H9 (cell line): ENCODE measurements at regions not wholly inside any gene's neighbourhood (a gene's known extent, or its start where the extent isn't known, plus 50 kb on each side); places are given as distances from the start of the nearest gene placed in this dataset.

Experiments used
- DNase-seq: peaks from one replicate; pipeline ENCODE4 v3.0.0-alpha.2; 2017
- H2AFZ ChIP-seq: one replicate; pipeline ENCODE4 v1.6.1; 2013; ENCODE audit warnings: mild to moderate bottlenecking, low read length, control low read depth, moderate library complexity
- H2AK5ac ChIP-seq: 2 replicates; pipeline ENCODE4 v1.6.1; 2013; ENCODE audit warnings: low read length, control low read depth, mixed read lengths; ENCODE audit not compliant: insufficient read length
- H2BK120ac ChIP-seq: one replicate; pipeline ENCODE4 v1.6.1; 2013; ENCODE audit warnings: low read depth, mild to moderate bottlenecking, low read length, control low read depth, inconsistent platforms; ENCODE audit not compliant: poor library complexity, severe bottlenecking
- H2BK12ac ChIP-seq: 2 replicates; pipeline ENCODE4 v1.6.1; 2013; ENCODE audit warnings: low read length, control low read depth, mixed read lengths, low read depth; ENCODE audit not compliant: insufficient read length
- H2BK15ac ChIP-seq: 2 replicates; pipeline ENCODE4 v1.6.1; 2013; ENCODE audit warnings: low read depth, low read length, control low read depth
- H2BK20ac ChIP-seq: one replicate; pipeline ENCODE4 v1.6.1; 2013; ENCODE audit warnings: low read depth, mild to moderate bottlenecking, low read length, control low read depth, inconsistent platforms; ENCODE audit not compliant: poor library complexity, severe bottlenecking
- H2BK5ac ChIP-seq: 2 replicates; pipeline ENCODE4 v1.6.1; 2013; ENCODE audit warnings: low read length, control low read depth, mixed read lengths; ENCODE audit not compliant: insufficient read length
- H3K14ac ChIP-seq: 2 replicates; pipeline ENCODE4 v1.6.1; 2013; ENCODE audit warnings: low read length, control low read depth; ENCODE audit not compliant: insufficient read depth
- H3K18ac ChIP-seq: 2 replicates; pipeline ENCODE4 v1.6.1; 2013; ENCODE audit warnings: low read depth, mild to moderate bottlenecking, mixed read lengths, low read length, control low read depth; ENCODE audit not compliant: insufficient read length
- H3K23ac ChIP-seq: 2 replicates; pipeline ENCODE4 v1.6.1; 2013; ENCODE audit warnings: low read length, control low read depth, mixed read lengths, low read depth; ENCODE audit not compliant: insufficient read length
- H3K23me2 ChIP-seq: 2 replicates; pipeline ENCODE4 v1.6.1; 2013; ENCODE audit warnings: low read depth, mild to moderate bottlenecking, mixed read lengths, low read length, control low read depth; ENCODE audit not compliant: insufficient read length, poor library complexity, severe bottlenecking
- H3K27ac ChIP-seq: 2 replicates; pipeline ENCODE4 v1.5.1; 2013; ENCODE audit warnings: low read length, control low read depth, mixed read lengths, low read depth; ENCODE audit not compliant: insufficient read length
- H3K27me3 ChIP-seq: 2 replicates; pipeline ENCODE4 v1.6.1; 2013; ENCODE audit warnings: low read length, control low read depth, inconsistent platforms; ENCODE audit not compliant: insufficient read depth
- H3K4ac ChIP-seq: 2 replicates; pipeline ENCODE4 v1.6.1; 2013; ENCODE audit warnings: low read depth, mild to moderate bottlenecking, control low read depth, inconsistent platforms, low read length, moderate library complexity
- H3K4me1 ChIP-seq: 2 replicates; pipeline ENCODE4 v1.6.1; 2013; ENCODE audit warnings: low read length, control low read depth, inconsistent platforms; ENCODE audit not compliant: insufficient read depth
- H3K4me2 ChIP-seq: 2 replicates; pipeline ENCODE4 v1.6.1; 2013; ENCODE audit warnings: low read length, control low read depth, mixed read lengths; ENCODE audit not compliant: insufficient read length, insufficient read depth
- H3K56ac ChIP-seq: 2 replicates; pipeline ENCODE4 v1.6.1; 2013; ENCODE audit warnings: low read depth, mild to moderate bottlenecking, mixed read lengths, low read length, control low read depth; ENCODE audit not compliant: insufficient read length
- H3K79me1 ChIP-seq: 2 replicates; pipeline ENCODE4 v1.6.1; 2013; ENCODE audit warnings: low read depth, mild to moderate bottlenecking, moderate library complexity, low read length, control low read depth, inconsistent platforms; ENCODE audit not compliant: insufficient read depth, poor library complexity, severe bottlenecking
- H3K79me2 ChIP-seq: 2 replicates; pipeline ENCODE4 v1.6.1; 2013; ENCODE audit warnings: low read length, control low read depth, inconsistent platforms; ENCODE audit not compliant: insufficient read depth
- H3K9ac ChIP-seq: 2 replicates; pipeline ENCODE4 v1.6.1; 2013; ENCODE audit warnings: low read length, control low read depth, mixed read lengths; ENCODE audit not compliant: insufficient read length; ENCODE audit errors: extremely low read depth
- H3K9me3 ChIP-seq: one replicate; pipeline ENCODE4 v1.6.1; 2013; ENCODE audit warnings: low read depth, low read length, inconsistent platforms; ENCODE audit not compliant: control insufficient read depth
- H3T11ph ChIP-seq: one replicate; pipeline ENCODE4 v1.6.1; 2013; ENCODE audit warnings: mild to moderate bottlenecking, low read length, control low read depth, inconsistent platforms
- H4K20me1 ChIP-seq: one replicate; pipeline ENCODE4 v1.6.1; 2013; ENCODE audit not compliant: control insufficient read depth, insufficient read length, insufficient read depth
- H4K5ac ChIP-seq: 2 replicates; pipeline ENCODE4 v1.6.1; 2013; ENCODE audit warnings: low read depth, mild to moderate bottlenecking, mixed read lengths, low read length, control low read depth; ENCODE audit not compliant: insufficient read length
- H4K8ac ChIP-seq: replicated peaks from 2 replicates; pipeline ENCODE4 v1.6.1; 2013; ENCODE audit warnings: low read length, control low read depth, mixed read lengths, low read depth; ENCODE audit not compliant: insufficient read length
- H4K91ac ChIP-seq: 2 replicates; pipeline ENCODE4 v1.6.1; 2013; ENCODE audit warnings: low read depth, mild to moderate bottlenecking, moderate library complexity, mixed read lengths, low read length, control low read depth; ENCODE audit not compliant: insufficient read length
- H3K27ac Mint-ChIP-seq, 3 experiments: 2 replicates in 2 of 3; 3 replicates in 1 of 3; pipeline ENCODE4 v1.8.0; 2020 to 2021; ENCODE audit warnings: mixed read lengths in 3 of 3, mild to moderate bottlenecking in 1 of 3, moderate library complexity in 1 of 3
- H3K27me3 Mint-ChIP-seq: 2 replicates; pipeline ENCODE4 v1.8.0; 2021; ENCODE audit warnings: low read depth, mild to moderate bottlenecking, moderate library complexity, mixed read lengths
- H3K36me3 Mint-ChIP-seq, 3 experiments: 2 replicates in 2 of 3; 3 replicates in 1 of 3; pipeline ENCODE4 v1.8.0; 2020 to 2021; ENCODE audit warnings: low read depth in 3 of 3, mixed read lengths in 3 of 3; ENCODE audit not compliant: insufficient read depth in 1 of 3
- H3K4me1 Mint-ChIP-seq, 2 experiments: 2 replicates each; pipeline ENCODE4 v1.8.0; 2020; ENCODE audit warnings: mixed read lengths in 2 of 2
- H3K4me3 Mint-ChIP-seq, 2 experiments: 2 replicates in 1 of 2; 3 replicates in 1 of 2; pipeline ENCODE4 v1.8.0; 2020 to 2021; ENCODE audit warnings: mild to moderate bottlenecking in 2 of 2, mixed read lengths in 2 of 2, moderate library complexity in 1 of 2
- H3K9me3 Mint-ChIP-seq, 2 experiments: 2 replicates in 1 of 2; 3 replicates in 1 of 2; pipeline ENCODE4 v1.8.0; 2020; ENCODE audit warnings: mild to moderate bottlenecking in 2 of 2, mixed read lengths in 2 of 2, moderate library complexity in 1 of 2
- CTCF ChIP-seq: fragments of 200-600 bp; sonication (generic); conservative IDR thresholded peaks from 3 replicates; pipeline ENCODE4 v1.8.0; 2021; ENCODE audit warnings: antibody characterized with exemption, mild to moderate bottlenecking
- WGBS: extraction: QIAGEN DNeasy Blood & Tissue Kit; methylation state at CpG from one replicate; pipeline ENCODE4 v1.1.7; 2013; ENCODE audit warnings: missing lambda C conversion rate, low lambda C conversion rate, mixed read lengths; ENCODE audit not compliant: insufficient read length; ENCODE audit errors: extremely low coverage; 5-methylcytosine and 5-hydroxymethylcytosine counted together

DNA sequence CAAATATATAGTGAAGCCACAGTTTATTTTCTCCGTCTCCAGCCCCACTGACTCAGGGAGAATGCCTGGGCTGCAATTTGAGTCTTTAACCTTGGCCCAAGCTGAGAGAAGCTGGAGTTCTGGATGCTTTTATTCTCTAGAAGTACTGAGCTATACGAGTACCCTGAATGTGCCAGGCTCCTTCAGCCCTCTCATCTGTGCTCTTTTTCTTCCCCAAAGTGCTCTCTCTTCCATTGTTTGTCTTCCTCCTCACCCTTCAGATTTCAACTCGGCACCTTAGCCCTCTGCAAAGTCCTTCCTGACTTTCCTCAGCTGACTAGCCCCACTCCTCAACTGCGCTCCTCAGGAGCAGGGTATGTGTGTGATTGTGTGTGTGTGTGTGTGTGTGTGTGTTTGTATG, 75.6 kb upstream of the AGBL1 start:
- H3K27ac Mint-ChIP-seq: no peak overlapping the region
- no peak for TF ChIP-seq CTCF
- Histone ChIP-seq H3K79me1 (no peaks in the 10 kb centered on the region), H3K79me2 (no peaks in the 10 kb centered on the region), H3K56ac (no peak overlapping the region), H2AK5ac (no peak overlapping the region), H3K14ac (no peak overlapping the region), H2BK5ac (no peak overlapping the region), H3K9ac (no peak overlapping the region), H3K23ac (no peak overlapping the region), H3T11ph (no peak overlapping the region), H3K27me3 (no peaks in the 10 kb centered on the region), H3K4me2 (no peak overlapping the region), H3K4ac (no peak overlapping the region), H3K9me3 (no peaks in the 10 kb centered on the region), H4K20me1 (no peaks in the 10 kb centered on the region), H3K23me2 (no peaks in the 10 kb centered on the region), H3K27ac (no peak overlapping the region), H2BK120ac (no peak overlapping the region), H2BK12ac (no peak overlapping the region), H3K4me1 (no peaks in the 10 kb centered on the region; the same call in 1 of the 2 replicates), H2BK20ac (no peak overlapping the region), H2BK15ac (no peak overlapping the region), H4K5ac (no peak overlapping the region), H4K91ac (no peak overlapping the region), H3K18ac (no peak overlapping the region), H4K8ac (no peak overlapping the region), H2AFZ (no peak overlapping the region)
- no peak overlapping the region for H3K4me3 Mint-ChIP-seq
- peaks cover 2 to 9% of the 10 kb centered on the region in 2 experiments; a peak in 2 of 4 replicates for H3K4me1 Mint-ChIP-seq
- no peaks in the 10 kb centered on the region for H3K9me3 Mint-ChIP-seq
- DNase-seq: no peak
- WGBS: no CpG with 5 or more reads among the region's 4 CpGs
- no peaks in the 10 kb centered on the region; the same call in none of the 2 replicates for H3K27me3 Mint-ChIP-seq
- no peaks in the 10 kb centered on the region for H3K36me3 Mint-ChIP-seq
